GM10266 (cell line): ENCODE measurements at regions not wholly inside any gene's neighbourhood (a gene's known extent, or its start where the extent isn't known, plus 50 kb on each side); places are given as distances from the start of the nearest gene placed in this dataset.

Source experiments
- DNase-seq: peaks from one replicate; pipeline ENCODE4 v3.0.0; 2012; ENCODE audit errors: extremely low spot score
- TF ChIP-seq, protein P1 (sequence below): IDR thresholded peaks from 2 replicates; pipeline ENCODE4 v1.5.1; 2012; ENCODE audit warnings: mild to moderate bottlenecking, low read depth; ENCODE audit not compliant: control insufficient read depth, insufficient read depth; ENCODE audit errors: missing control alignments

DNA sequence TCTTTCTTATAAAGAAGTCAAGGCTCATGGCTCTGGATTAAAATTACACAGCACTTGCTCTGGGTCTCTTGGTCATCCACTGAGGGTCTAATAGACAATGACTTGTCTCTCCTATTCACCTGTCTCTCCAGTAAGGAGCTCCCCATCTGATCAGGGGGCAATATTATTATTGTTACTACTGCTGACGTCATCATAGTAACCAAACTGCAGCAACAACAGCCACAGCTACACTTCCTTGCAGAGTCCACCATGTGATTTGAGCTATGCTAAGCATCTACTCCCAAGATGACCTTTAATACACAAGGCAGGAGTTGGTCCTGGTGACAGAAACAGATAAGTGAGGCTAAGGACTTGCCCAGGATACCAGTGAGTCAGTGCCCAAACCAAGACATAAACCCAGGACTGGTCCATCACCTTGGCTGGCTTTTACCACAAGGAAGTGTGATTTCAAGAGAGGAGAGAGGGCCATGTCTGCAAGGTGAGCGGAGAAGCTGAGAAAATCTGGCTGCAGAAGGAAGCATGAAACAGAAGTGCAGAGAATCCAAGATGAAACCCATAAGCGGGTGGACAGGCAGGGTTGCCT lies 602.5 kb downstream of the PTPRU start:
- no peak for DNase-seq

DNA sequence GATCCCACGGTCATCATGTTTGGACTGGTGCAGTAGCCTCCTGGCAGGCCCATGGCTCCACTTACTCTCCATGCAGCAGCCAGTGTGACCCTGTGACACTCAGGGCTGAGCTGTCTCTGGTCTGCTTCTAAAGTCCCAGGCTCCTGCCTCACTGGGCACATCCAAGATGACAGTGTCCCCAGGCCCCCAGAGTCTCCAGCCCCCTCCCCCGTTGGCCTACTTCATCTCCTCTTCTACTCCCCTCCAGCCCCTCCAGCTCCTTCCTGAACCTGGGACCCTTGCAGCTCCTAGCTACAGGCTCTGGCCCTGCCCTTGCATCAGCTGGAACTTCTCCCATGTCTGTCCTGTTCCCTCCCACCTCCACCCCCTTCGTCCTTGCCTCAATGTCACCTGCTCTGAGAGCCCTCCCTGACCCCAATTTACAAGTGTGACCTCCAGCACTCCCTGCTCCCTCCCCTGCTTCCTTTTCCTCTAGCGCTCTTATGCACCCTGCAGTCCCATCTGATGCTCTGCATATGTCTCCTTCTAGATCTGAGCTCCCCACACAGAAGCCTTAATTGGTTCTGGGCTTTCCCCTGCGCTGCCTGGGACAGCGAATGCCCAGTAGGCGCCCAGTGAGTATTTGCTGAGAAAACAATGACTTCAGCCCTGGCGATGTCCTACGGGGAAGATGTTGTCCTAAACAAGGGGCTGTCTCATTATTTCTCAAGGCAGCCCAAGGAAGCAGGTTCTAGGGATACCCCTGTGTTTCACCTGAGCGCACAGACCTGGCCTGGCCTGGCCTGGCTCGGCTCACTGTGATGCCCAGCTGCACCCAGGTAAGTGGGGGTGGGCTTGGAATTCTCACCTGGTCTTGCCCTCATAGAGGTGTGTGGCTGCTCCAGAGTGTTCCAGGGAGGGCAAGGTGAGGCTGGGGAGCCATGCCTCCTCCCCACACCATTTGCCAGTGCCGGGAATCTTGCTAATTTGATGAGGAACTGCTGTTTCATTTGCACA lies 600.6 kb downstream of the PTPRU start:
- no peak for DNase-seq
- TF ChIP-seq, protein P1, sequence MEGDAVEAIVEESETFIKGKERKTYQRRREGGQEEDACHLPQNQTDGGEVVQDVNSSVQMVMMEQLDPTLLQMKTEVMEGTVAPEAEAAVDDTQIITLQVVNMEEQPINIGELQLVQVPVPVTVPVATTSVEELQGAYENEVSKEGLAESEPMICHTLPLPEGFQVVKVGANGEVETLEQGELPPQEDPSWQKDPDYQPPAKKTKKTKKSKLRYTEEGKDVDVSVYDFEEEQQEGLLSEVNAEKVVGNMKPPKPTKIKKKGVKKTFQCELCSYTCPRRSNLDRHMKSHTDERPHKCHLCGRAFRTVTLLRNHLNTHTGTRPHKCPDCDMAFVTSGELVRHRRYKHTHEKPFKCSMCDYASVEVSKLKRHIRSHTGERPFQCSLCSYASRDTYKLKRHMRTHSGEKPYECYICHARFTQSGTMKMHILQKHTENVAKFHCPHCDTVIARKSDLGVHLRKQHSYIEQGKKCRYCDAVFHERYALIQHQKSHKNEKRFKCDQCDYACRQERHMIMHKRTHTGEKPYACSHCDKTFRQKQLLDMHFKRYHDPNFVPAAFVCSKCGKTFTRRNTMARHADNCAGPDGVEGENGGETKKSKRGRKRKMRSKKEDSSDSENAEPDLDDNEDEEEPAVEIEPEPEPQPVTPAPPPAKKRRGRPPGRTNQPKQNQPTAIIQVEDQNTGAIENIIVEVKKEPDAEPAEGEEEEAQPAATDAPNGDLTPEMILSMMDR = no peak

More for the DNA sequence above, 602.5 kb downstream of the PTPRU start:
- TF ChIP-seq, protein P1 = no peak

DNA sequence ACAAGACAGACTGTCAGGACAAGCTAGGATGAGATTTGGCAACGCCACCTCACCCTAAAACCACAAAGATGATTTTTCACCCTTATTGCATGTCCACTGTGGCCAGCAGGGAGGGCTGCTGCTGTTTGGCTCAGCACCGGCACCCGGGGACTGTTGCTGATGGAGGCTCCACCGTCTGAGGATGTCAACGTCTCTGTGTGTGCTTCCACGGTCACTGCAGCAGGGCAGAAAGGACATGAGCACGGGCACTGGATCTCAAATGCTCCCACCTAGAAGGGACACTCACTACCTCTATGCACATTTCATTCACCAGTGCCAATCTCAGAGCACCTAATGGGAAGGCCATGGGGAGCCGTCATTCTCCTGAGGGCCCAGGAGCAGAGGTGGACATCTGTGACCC lies 599.6 kb downstream of the PTPRU start:
- DNase-seq = no peak
- TF ChIP-seq, protein P1 = no peak

DNA sequence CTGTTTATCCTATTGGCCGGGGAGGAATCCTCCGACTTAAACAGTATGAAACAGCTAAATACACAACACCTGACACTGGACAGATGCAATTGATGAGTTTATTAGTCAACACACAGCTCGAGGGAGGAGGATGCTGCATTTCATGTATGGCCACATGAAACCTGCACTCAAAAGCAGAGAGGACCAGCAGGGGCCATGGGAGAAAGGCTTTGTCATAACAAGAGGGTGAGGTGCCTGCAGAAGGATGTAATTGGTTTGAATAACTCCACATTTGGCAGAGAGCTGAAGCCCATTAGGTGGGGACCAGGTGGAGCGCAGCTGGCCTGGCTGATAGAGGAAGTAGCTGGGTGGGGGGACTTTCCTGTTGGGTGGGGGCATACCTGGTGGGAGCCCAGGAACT lies 599.1 kb downstream of the PTPRU start:
- TF ChIP-seq, protein P1 = no peak
- DNase-seq = no peak

DNA sequence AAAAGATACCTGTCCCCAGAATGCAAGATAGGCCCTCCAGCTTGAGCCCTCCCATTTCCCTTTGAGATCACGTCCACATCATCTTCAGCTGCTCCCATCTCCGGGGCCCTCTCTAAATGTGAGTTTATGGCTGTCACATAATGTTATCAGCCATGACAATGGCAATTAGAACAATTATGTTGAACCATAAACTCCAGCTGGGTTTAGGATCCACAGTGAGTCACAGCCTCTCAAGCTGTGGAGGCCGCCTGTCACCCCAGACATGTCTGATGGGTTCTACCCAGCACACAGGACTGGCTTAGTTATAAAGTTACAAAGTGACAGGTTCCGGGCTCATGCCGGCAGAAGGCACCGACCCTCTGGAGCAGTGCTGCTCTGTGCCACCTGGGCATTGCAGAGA lies 597.3 kb downstream of the PTPRU start:
- TF ChIP-seq, protein P1 = no peak
- DNase-seq = no peak

DNA sequence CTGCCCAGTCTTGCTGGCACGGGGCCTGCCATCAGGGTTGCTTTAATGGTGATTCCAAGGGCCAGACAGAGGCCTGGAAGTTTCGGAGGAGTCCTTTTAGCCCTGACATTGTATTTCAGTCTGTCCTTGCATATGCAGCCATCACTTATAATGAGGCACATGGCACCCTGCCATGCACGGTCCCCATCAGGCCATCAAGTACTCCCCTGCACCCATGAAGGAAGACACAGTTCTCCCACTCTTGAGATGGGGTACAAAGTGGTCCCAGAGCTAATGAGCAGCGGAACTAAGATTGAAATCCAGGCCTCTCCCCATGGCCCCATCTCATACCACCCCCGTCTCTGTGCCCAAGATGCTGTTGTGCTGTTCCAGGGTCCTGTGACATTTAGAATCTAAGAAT lies 596.6 kb downstream of the PTPRU start:
- DNase-seq = no peak
- TF ChIP-seq, protein P1 = no peak

DNA sequence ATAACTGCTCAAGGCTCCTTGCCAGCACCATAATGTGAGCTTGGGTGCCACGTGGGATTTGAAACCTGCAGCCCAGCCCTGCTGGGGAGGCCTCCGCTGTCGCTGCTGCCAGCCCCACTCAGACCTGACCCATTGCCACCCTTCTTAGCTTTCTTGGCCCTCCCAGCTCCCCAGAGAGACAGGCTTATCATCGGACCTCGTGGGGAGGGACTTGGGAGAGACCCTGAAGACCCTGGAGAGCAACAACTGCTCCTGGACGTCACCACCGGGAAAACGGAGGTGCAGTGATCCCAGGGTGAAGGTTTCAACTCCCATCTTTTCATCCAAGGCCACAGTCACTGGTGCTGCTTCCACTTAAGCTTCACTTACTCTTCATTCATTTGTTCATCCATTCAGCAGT lies 596.1 kb downstream of the PTPRU start:
- no peak for DNase-seq
- TF ChIP-seq, protein P1 = no peak
